OCI-LY7 (cell line): ENCODE measurements at regions not wholly inside any gene's neighbourhood (a gene's known extent, or its start where the extent isn't known, plus 50 kb on each side); places are given as distances from the start of the nearest gene placed in this dataset.

Source experiments
- BruUV-seq: library from RNA; stranded (reverse); fragments of 400-500 nt; replicated peaks from 2 replicates; lab custom pipeline; 2021; lab: Mats Ljungman, UMichigan
- CTCF ChIA-PET: fragments of 300-600 bp; sonication (Branson Sonifier 250); formaldehyde crosslinking; loops from one replicate; lab custom pipeline; 2022; ENCODE audit warnings: antibody characterized with exemption; ENCODE audit not compliant: unreplicated experiment; lab: Charles Lee
- POLR2A ChIA-PET: fragments of 300-600 bp; sonication (Branson Sonifier 250); formaldehyde crosslinking; loops from one replicate; lab custom pipeline; 2022; ENCODE audit warnings: antibody characterized with exemption; lab: Charles Lee
- DNase-seq: peaks from one replicate; pipeline ENCODE4 v3.0.0-alpha.2; 2015; ENCODE audit warnings: low spot score
- H2AFZ ChIP-seq: fragments of 200-600 bp; sonication (generic), shearing (Covaris generic); 2 replicates; pipeline ENCODE4 v1.6.1; 2014; ENCODE audit warnings: mild to moderate bottlenecking, antibody characterized with exemption, low read length, moderate library complexity
- H3K27ac ChIP-seq: fragments of 200-600 bp; sonication (generic); 2 replicates; pipeline ENCODE4 v1.5.1; 2014; ENCODE audit warnings: mixed run types, low read depth, mild to moderate bottlenecking, moderate library complexity, low read length, inconsistent platforms; ENCODE audit not compliant: poor library complexity, severe bottlenecking
- H3K36me3 ChIP-seq: fragments of 200-600 bp; sonication (generic); 2 replicates; pipeline ENCODE4 v1.6.1; 2014; ENCODE audit warnings: mild to moderate bottlenecking, antibody characterized with exemption, low read length, moderate library complexity, mixed read lengths; ENCODE audit not compliant: insufficient read depth
- H3K4me1 ChIP-seq: fragments of 200-600 bp; sonication (generic); 2 replicates; pipeline ENCODE4 v1.5.1; 2014; ENCODE audit warnings: mild to moderate bottlenecking, low read length; ENCODE audit not compliant: insufficient read depth, poor library complexity, severe bottlenecking
- H3K4me2 ChIP-seq: fragments of 200-600 bp; sonication (generic); 2 replicates; pipeline ENCODE4 v1.6.1; 2014; ENCODE audit warnings: mild to moderate bottlenecking, low read length
- H3K4me3 ChIP-seq: fragments of 200-600 bp; sonication (generic); 2 replicates; pipeline ENCODE4 v1.5.1; 2014; ENCODE audit warnings: mild to moderate bottlenecking, low read depth, low read length; ENCODE audit not compliant: poor library complexity, severe bottlenecking
- H3K79me2 ChIP-seq: fragments of 200-600 bp; sonication (generic); 2 replicates; pipeline ENCODE4 v1.6.1; 2016; ENCODE audit warnings: low read depth, mild to moderate bottlenecking, low read length, moderate library complexity, mixed read lengths; ENCODE audit not compliant: insufficient read depth
- H3K9me2 ChIP-seq: fragments of 200-600 bp; sonication (generic); 2 replicates; pipeline ENCODE4 v1.6.1; 2016; ENCODE audit warnings: mild to moderate bottlenecking, low read length, mixed read lengths; ENCODE audit not compliant: insufficient read depth
- H3K9me3 ChIP-seq: fragments of 200-600 bp; sonication (generic); 2 replicates; pipeline ENCODE4 v1.6.1; 2014; ENCODE audit warnings: mild to moderate bottlenecking, mixed run types, low read length, mixed read lengths
- H4K20me1 ChIP-seq: fragments of 200-600 bp; sonication (generic); 2 replicates; pipeline ENCODE4 v1.6.1; 2014; ENCODE audit warnings: mild to moderate bottlenecking, antibody characterized with exemption, low read length, moderate library complexity, mixed read lengths; ENCODE audit not compliant: insufficient read depth
- EZH2phosphoT487 ChIP-seq: fragments of 200-600 bp; sonication (generic); IDR thresholded peaks from 2 replicates; pipeline ENCODE4 v1.6.1; 2018; ENCODE audit warnings: low read depth, borderline replicate concordance, mild to moderate bottlenecking, mixed run types, antibody characterized with exemption, low read length, moderate library complexity, mixed read lengths
- intact Hi-C: fragments of 100-400 bp; cut with micrococcal nuclease; formaldehyde crosslinking; loops from one replicate; pipeline ENCODE4 v1.10.0; 2022; ENCODE audit not compliant: unreplicated experiment
- TF ChIP-seq, protein P1 (sequence below): fragments of 200-600 bp; sonication (generic); conservative IDR thresholded peaks from 2 replicates; pipeline ENCODE4 v1.5.1; 2014; ENCODE audit warnings: mild to moderate bottlenecking, antibody characterized with exemption, low read length, moderate library complexity, mixed read lengths

GRCh38 chr4:75107755-75108612, 175.1 kb downstream of the PARM1 start:
- Histone ChIP-seq H4K20me1 (no peaks in the 10 kb centered on the region), H3K27ac (no peak overlapping the region), H3K9me3 (no peaks in the 10 kb centered on the region), H3K36me3 (no peaks in the 10 kb centered on the region), H3K79me2 (no peaks in the 10 kb centered on the region), H3K4me2 (no peak overlapping the region), H3K9me2 (no peaks in the 10 kb centered on the region; the same call in 1 of the 2 replicates), H3K4me3 (no peak overlapping the region), H3K4me1 (no peaks in the 10 kb centered on the region), H2AFZ (no peak overlapping the region)
- CTCF ChIA-PET: no interaction called here
- POLR2A ChIA-PET: interaction anchor here (0.6 to 0.8 kb wide), 3 partner anchors 9 to 12 kb away, joined by 3 to 4 read pairs (median 4); no protein-coding TSS in a partner anchor
- no peak for DNase-seq
- TF ChIP-seq, protein P1, sequence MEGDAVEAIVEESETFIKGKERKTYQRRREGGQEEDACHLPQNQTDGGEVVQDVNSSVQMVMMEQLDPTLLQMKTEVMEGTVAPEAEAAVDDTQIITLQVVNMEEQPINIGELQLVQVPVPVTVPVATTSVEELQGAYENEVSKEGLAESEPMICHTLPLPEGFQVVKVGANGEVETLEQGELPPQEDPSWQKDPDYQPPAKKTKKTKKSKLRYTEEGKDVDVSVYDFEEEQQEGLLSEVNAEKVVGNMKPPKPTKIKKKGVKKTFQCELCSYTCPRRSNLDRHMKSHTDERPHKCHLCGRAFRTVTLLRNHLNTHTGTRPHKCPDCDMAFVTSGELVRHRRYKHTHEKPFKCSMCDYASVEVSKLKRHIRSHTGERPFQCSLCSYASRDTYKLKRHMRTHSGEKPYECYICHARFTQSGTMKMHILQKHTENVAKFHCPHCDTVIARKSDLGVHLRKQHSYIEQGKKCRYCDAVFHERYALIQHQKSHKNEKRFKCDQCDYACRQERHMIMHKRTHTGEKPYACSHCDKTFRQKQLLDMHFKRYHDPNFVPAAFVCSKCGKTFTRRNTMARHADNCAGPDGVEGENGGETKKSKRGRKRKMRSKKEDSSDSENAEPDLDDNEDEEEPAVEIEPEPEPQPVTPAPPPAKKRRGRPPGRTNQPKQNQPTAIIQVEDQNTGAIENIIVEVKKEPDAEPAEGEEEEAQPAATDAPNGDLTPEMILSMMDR: no peak
- TF ChIP-seq EZH2phosphoT487: no peak
- BruUV-seq: no TSS peak
- intact Hi-C loops: no loop called here

GRCh38 chr4:75102787-75103085, 169.8 kb downstream of the PARM1 start:
- H3K27ac ChIP-seq: no peak overlapping the region
- no peak overlapping the region for H3K4me2 ChIP-seq
- no peak for TF ChIP-seq EZH2phosphoT487
- TF ChIP-seq, protein P1: no peak
- no peaks in the 10 kb centered on the region for H3K36me3 ChIP-seq
- no peaks in the 10 kb centered on the region for H3K79me2 ChIP-seq
- no peak overlapping the region for H2AFZ ChIP-seq
- no peaks in the 10 kb centered on the region for H3K4me1 ChIP-seq
- H4K20me1 ChIP-seq: no peaks in the 10 kb centered on the region
- POLR2A ChIA-PET: interaction anchor here (0.6 to 0.7 kb wide), 2 partner anchors 59 to 515 kb away, joined by 3 read pairs; no protein-coding TSS in a partner anchor
- H3K9me3 ChIP-seq: no peaks in the 10 kb centered on the region
- intact Hi-C loops: no loop called here
- no peak overlapping the region for H3K4me3 ChIP-seq
- no peak for DNase-seq
- no TSS peak for BruUV-seq
- H3K9me2 ChIP-seq: no peaks in the 10 kb centered on the region
- CTCF ChIA-PET: no interaction called here
